IMR-90 (cell line): ENCODE measurements at regions not wholly inside any gene's neighbourhood (a gene's known extent, or its start where the extent isn't known, plus 50 kb on each side); places are given as distances from the start of the nearest gene placed in this dataset.

Experiments used
- ATAC-seq: fragments of 200-7000 bp; cut with Tn5 transposase; 2 replicates; pipeline ENCODE4 v1.9.1; 2020; ENCODE audit warnings: low read depth, mild to moderate bottlenecking, moderate library complexity
- BruUV-seq: library from RNA; stranded (reverse); fragments of 400-500 nt; replicated peaks from 2 replicates; lab custom pipeline; 2021; lab: Mats Ljungman, UMichigan
- CTCF ChIA-PET: fragments of 300-600 bp; formaldehyde crosslinking; extraction: SDS; loops from one replicate; lab custom pipeline; 2021; ENCODE audit warnings: antibody characterized with exemption; lab: Yijun Ruan, JAX
- POLR2A ChIA-PET: fragments of 300-600 bp; sonication (Branson Sonifier 250); formaldehyde crosslinking; loops from one replicate; lab custom pipeline; 2022; ENCODE audit warnings: antibody characterized with exemption; ENCODE audit not compliant: unreplicated experiment; lab: Charles Lee
- DNase-seq: peaks from one replicate; pipeline ENCODE4 v3.0.0; 2013
- H2AFZ ChIP-seq: replicated peaks from 2 replicates; pipeline ENCODE3; 2013; ENCODE audit warnings: low read length, mild to moderate bottlenecking; ENCODE audit not compliant: poor library complexity
- H2AK5ac ChIP-seq: 2 replicates; pipeline ENCODE4 v1.6.1; 2013; ENCODE audit warnings: low read depth, low read length, inconsistent platforms
- H2AK9ac ChIP-seq: replicated peaks from 2 replicates; pipeline ENCODE3; 2013; ENCODE audit warnings: mild to moderate bottlenecking, low read depth, low read length, moderate library complexity; ENCODE audit not compliant: poor library complexity
- H2BK120ac ChIP-seq: 2 replicates; pipeline ENCODE4 v1.6.1; 2013; ENCODE audit warnings: low read depth, low read length, inconsistent platforms
- H2BK15ac ChIP-seq: 3 replicates; pipeline ENCODE4 v1.6.1; 2013; ENCODE audit warnings: low read depth, low read length, inconsistent platforms
- H2BK20ac ChIP-seq: 2 replicates; pipeline ENCODE4 v1.6.1; 2013; ENCODE audit warnings: low read depth, mild to moderate bottlenecking, inconsistent platforms, low read length, moderate library complexity
- H2BK5ac ChIP-seq: 2 replicates; pipeline ENCODE4 v1.6.1; 2013; ENCODE audit warnings: mild to moderate bottlenecking, low read depth, low read length, inconsistent platforms; ENCODE audit not compliant: poor library complexity, severe bottlenecking
- H3K14ac ChIP-seq: replicated peaks from 2 replicates; pipeline ENCODE4 v1.6.1; 2013; ENCODE audit warnings: low read depth, low read length, inconsistent platforms
- H3K18ac ChIP-seq: 2 replicates; pipeline ENCODE4 v1.6.1; 2013; ENCODE audit warnings: low read depth, low read length, control low read depth
- H3K23ac ChIP-seq: 2 replicates; pipeline ENCODE4 v1.6.1; 2013; ENCODE audit warnings: low read depth, low read length, inconsistent platforms
- H3K27ac ChIP-seq: 2 replicates; pipeline ENCODE4 v1.5.1; 2013; ENCODE audit warnings: mild to moderate bottlenecking, control low read depth, low read length; ENCODE audit not compliant: insufficient read depth
- H3K27me3 ChIP-seq: 2 replicates; pipeline ENCODE4 v1.6.1; 2013; ENCODE audit warnings: low read length; ENCODE audit not compliant: control insufficient read depth, insufficient read depth
- H3K36me3 ChIP-seq: 2 replicates; pipeline ENCODE4 v1.6.1; 2013; ENCODE audit warnings: low read length, mixed read lengths; ENCODE audit not compliant: control insufficient read depth, insufficient read depth
- H3K4ac ChIP-seq: 2 replicates; pipeline ENCODE4 v1.6.1; 2013; ENCODE audit warnings: low read depth, low read length, inconsistent platforms
- H3K4me1 ChIP-seq: 2 replicates; pipeline ENCODE4 v1.6.1; 2013; ENCODE audit warnings: low read length, mixed read lengths; ENCODE audit not compliant: control insufficient read depth, insufficient read depth
- H3K4me2 ChIP-seq: 2 replicates; pipeline ENCODE4 v1.6.1; 2013; ENCODE audit warnings: low read depth, mild to moderate bottlenecking, control low read depth, low read length, moderate library complexity
- H3K4me3 ChIP-seq: 2 replicates; pipeline ENCODE4 v1.5.1; 2013; ENCODE audit warnings: low read depth, mild to moderate bottlenecking, control low read depth, low read length, moderate library complexity; ENCODE audit not compliant: insufficient read depth
- H3K56ac ChIP-seq: 2 replicates; pipeline ENCODE4 v1.6.1; 2013; ENCODE audit warnings: low read length, inconsistent platforms; ENCODE audit not compliant: insufficient read depth; ENCODE audit errors: extremely low read depth
- H3K79me1 ChIP-seq, 2 experiments: 2 replicates each; pipeline ENCODE4 v1.6.1; 2013; ENCODE audit warnings: low read length in 2 of 2, inconsistent platforms in 1 of 2, low read depth in 1 of 2
- H3K9ac ChIP-seq: 2 replicates; pipeline ENCODE4 v1.6.1; 2013; ENCODE audit warnings: low read depth, low read length, control low read depth
- H3K9me1 ChIP-seq: 2 replicates; pipeline ENCODE4 v1.6.1; 2013; ENCODE audit warnings: low read length, inconsistent platforms; ENCODE audit not compliant: insufficient read depth
- H3K9me3 ChIP-seq: 2 replicates; pipeline ENCODE4 v1.6.1; 2013; ENCODE audit warnings: low read length; ENCODE audit not compliant: control insufficient read depth, insufficient read depth
- H4K20me1 ChIP-seq: 2 replicates; pipeline ENCODE4 v1.6.1; 2013; ENCODE audit warnings: low read length, inconsistent platforms; ENCODE audit not compliant: insufficient read depth
- H4K5ac ChIP-seq: 2 replicates; pipeline ENCODE4 v1.6.1; 2013; ENCODE audit warnings: mild to moderate bottlenecking, low read depth, low read length, control low read depth
- H4K8ac ChIP-seq, 2 experiments: 2 replicates each; pipeline ENCODE4 v1.6.1; 2013; ENCODE audit warnings: low read depth in 2 of 2, low read length in 2 of 2, control low read depth in 1 of 2, inconsistent platforms in 1 of 2
- H4K91ac ChIP-seq: 2 replicates; pipeline ENCODE4 v1.6.1; 2013; ENCODE audit warnings: low read depth, low read length, inconsistent platforms; ENCODE audit not compliant: insufficient read depth
- CTCF ChIP-seq: conservative IDR thresholded peaks from 2 replicates; pipeline ENCODE4 v1.5.1; 2012; ENCODE audit warnings: mild to moderate bottlenecking, low read depth, low read length, improper control_type of control experiment
- MAFK ChIP-seq: IDR thresholded peaks from 2 replicates; pipeline ENCODE4 v1.6.1; 2012; ENCODE audit warnings: low read depth, low read length, improper control_type of control experiment
- RAD21 ChIP-seq: IDR thresholded peaks from 2 replicates; pipeline ENCODE4 v1.6.1; 2012; ENCODE audit warnings: low read length, improper control_type of control experiment
- dilution Hi-C: fragments of 300-500 bp; cut with HindIII; formaldehyde crosslinking; loops from one replicate; pipeline ENCODE4 v1.14.3; 2018; ENCODE audit warnings: low sequenced_read_pairs; ENCODE audit not compliant: unreplicated experiment
- in situ Hi-C: fragments of 300-500 bp; cut with MboI; formaldehyde crosslinking; loops from 3 replicates; pipeline ENCODE4 v1.14.3; 2019; ENCODE audit warnings: low sequenced_read_pairs, inconsistent platforms, mixed read lengths
- intact Hi-C: fragments of 100-400 bp; cut with micrococcal nuclease; formaldehyde crosslinking; loops from 2 replicates; pipeline ENCODE4 v1.10.0; 2022

GRCh38 chr3:153528473-153528872, 366.4 kb downstream of the RAP2B start:
- Histone ChIP-seq H3K14ac (no peak overlapping the region), H3K18ac (no peak overlapping the region), H3K4ac (no peak overlapping the region), H2AFZ (no peak overlapping the region), H3K4me3 (no peak overlapping the region), H2BK20ac (no peak overlapping the region), H4K8ac (no peak overlapping the region), H3K9me1 (no peaks in the 10 kb centered on the region), H3K9me3 (no peaks in the 10 kb centered on the region), H3K4me2 (no peak overlapping the region), H3K56ac (no peak overlapping the region), H3K36me3 (no peaks in the 10 kb centered on the region), H3K27ac (no peak overlapping the region), H2AK9ac (no peak overlapping the region), H4K91ac (no peak overlapping the region), H3K4me1 (no peaks in the 10 kb centered on the region), H4K5ac (no peak overlapping the region), H2BK15ac (no peak overlapping the region), H3K23ac (no peak overlapping the region), H3K9ac (no peak overlapping the region), H2BK5ac (no peak overlapping the region), H3K27me3 (no peaks in the 10 kb centered on the region), H2AK5ac (no peak overlapping the region), H2BK120ac (no peak overlapping the region), H4K20me1 (no peaks in the 10 kb centered on the region), H3K79me1 (no peaks in the 10 kb centered on the region)
- in situ Hi-C loops (no loop called here), intact Hi-C loops (no loop called here), dilution Hi-C loops (no loop called here)
- ChIA-PET POLR2A (no interaction called here), CTCF (no interaction called here)
- TF ChIP-seq MAFK (no peak), RAD21 (no peak), CTCF (no peak)
- BruUV-seq: no TSS peak
- DNase-seq: no peak
- no peak for ATAC-seq
